PC-9 (cell line): ENCODE measurements at regions not wholly inside any gene's neighbourhood (a gene's known extent, or its start where the extent isn't known, plus 50 kb on each side); places are given as distances from the start of the nearest gene placed in this dataset.

Source experiments
- BruUV-seq: library from RNA; stranded (reverse); fragments of 400-500 nt; replicated peaks from 2 replicates; lab custom pipeline; 2021; lab: Mats Ljungman, UMichigan
- CTCF ChIA-PET: fragments of 300-600 bp; sonication (Branson Sonifier 250); formaldehyde crosslinking; loops from one replicate; lab custom pipeline; 2022; ENCODE audit warnings: antibody characterized with exemption; lab: Charles Lee
- POLR2A ChIA-PET: fragments of 300-600 bp; sonication (Branson Sonifier 250); formaldehyde crosslinking; loops from one replicate; lab custom pipeline; 2022; ENCODE audit warnings: antibody characterized with exemption; ENCODE audit not compliant: unreplicated experiment; lab: Charles Lee
- DNase-seq, 2 experiments: peaks; one replicate each; pipeline versions ENCODE4 v3.0.0 to v3.0.0-alpha.2; 2015 to 2022; ENCODE audit warnings: mixed read lengths in 1 of 2
- H2AFZ ChIP-seq: fragments of 200-600 bp; sonication (generic); 2 replicates; pipeline ENCODE4 v1.8.1; 2017; ENCODE audit warnings: antibody characterized with exemption
- H3F3A ChIP-seq: fragments of 200-600 bp; sonication (generic); 2 replicates; pipeline ENCODE4 v1.8.1; 2017; ENCODE audit warnings: antibody characterized with exemption, mild to moderate bottlenecking, low read depth; ENCODE audit not compliant: insufficient read depth
- H3K27ac ChIP-seq: fragments of 200-600 bp; sonication (generic); 2 replicates; pipeline ENCODE4 v1.6.1; 2016; ENCODE audit warnings: mixed run types
- H3K27me3 ChIP-seq: fragments of 200-600 bp; sonication (generic); 2 replicates; pipeline ENCODE4 v1.6.1; 2016; ENCODE audit warnings: low read depth, mixed run types; ENCODE audit not compliant: insufficient read depth
- H3K36me3 ChIP-seq: fragments of 200-600 bp; sonication (generic); 2 replicates; pipeline ENCODE4 v1.6.1; 2016; ENCODE audit warnings: low read depth, mixed run types
- H3K4me1 ChIP-seq: fragments of 200-600 bp; sonication (generic); replicated peaks from 2 replicates; pipeline ENCODE4 v1.6.1; 2016; ENCODE audit warnings: mixed run types; ENCODE audit not compliant: insufficient read depth
- H3K4me2 ChIP-seq: fragments of 200-600 bp; sonication (generic); 2 replicates; pipeline ENCODE4 v1.6.1; 2017; ENCODE audit warnings: mixed run types
- H3K4me3 ChIP-seq: fragments of 200-600 bp; sonication (generic); 2 replicates; pipeline ENCODE4 v1.6.1; 2016; ENCODE audit warnings: mixed run types
- H3K79me2 ChIP-seq: fragments of 200-600 bp; sonication (generic); 2 replicates; pipeline ENCODE4 v1.6.1; 2017; ENCODE audit warnings: low read depth, mixed run types
- H3K9me2 ChIP-seq: fragments of 200-600 bp; sonication (generic); 2 replicates; pipeline ENCODE4 v1.8.1; 2017; ENCODE audit warnings: mild to moderate bottlenecking; ENCODE audit not compliant: insufficient read depth
- H3K9me3 ChIP-seq: fragments of 200-600 bp; sonication (generic); 2 replicates; pipeline ENCODE4 v1.8.1; 2016; ENCODE audit warnings: low read depth; ENCODE audit not compliant: insufficient read depth
- H4K20me1 ChIP-seq: fragments of 200-600 bp; sonication (generic); 2 replicates; pipeline ENCODE4 v1.8.1; 2017; ENCODE audit not compliant: insufficient read depth
- EZH2 ChIP-seq: fragments of 200-600 bp; sonication (generic); IDR thresholded peaks from 2 replicates; pipeline ENCODE4 v1.8.0; 2017; ENCODE audit warnings: antibody characterized with exemption, low read depth
- intact Hi-C: fragments of 100-400 bp; cut with micrococcal nuclease; formaldehyde crosslinking; loops from one replicate; pipeline ENCODE4 v1.10.0; 2022; ENCODE audit not compliant: unreplicated experiment
- TF ChIP-seq, protein P1 (sequence below): fragments of 200-600 bp; sonication (generic); conservative IDR thresholded peaks from 2 replicates; pipeline ENCODE4 v1.6.1; 2017; ENCODE audit warnings: mixed run types, antibody characterized with exemption, mild to moderate bottlenecking, moderate library complexity

GRCh38 chr16:79325226-79325945 lies 275.2 kb downstream of the MAF start:
- Histone ChIP-seq H3K36me3 (no peaks in the 10 kb centered on the region), H3K4me3 (no peak overlapping the region), H3K27ac (no peak overlapping the region), H3K9me2 (no peaks in the 10 kb centered on the region), H3K79me2 (no peaks in the 10 kb centered on the region), H3K9me3 (no peaks in the 10 kb centered on the region), H3K4me1 (no peaks in the 10 kb centered on the region), H3K27me3 (peaks cover 74% of the 10 kb centered on the region), H4K20me1 (no peaks in the 10 kb centered on the region), H2AFZ (no peak overlapping the region), H3K4me2 (no peak overlapping the region), H3F3A (no peaks in the 10 kb centered on the region)
- intact Hi-C loops, result no loop called here
- DNase-seq, result no peak
- BruUV-seq, result no TSS peak
- ChIA-PET POLR2A (no interaction called here), CTCF (no interaction called here)
- TF ChIP-seq EZH2, result no peak
- TF ChIP-seq, protein P1, sequence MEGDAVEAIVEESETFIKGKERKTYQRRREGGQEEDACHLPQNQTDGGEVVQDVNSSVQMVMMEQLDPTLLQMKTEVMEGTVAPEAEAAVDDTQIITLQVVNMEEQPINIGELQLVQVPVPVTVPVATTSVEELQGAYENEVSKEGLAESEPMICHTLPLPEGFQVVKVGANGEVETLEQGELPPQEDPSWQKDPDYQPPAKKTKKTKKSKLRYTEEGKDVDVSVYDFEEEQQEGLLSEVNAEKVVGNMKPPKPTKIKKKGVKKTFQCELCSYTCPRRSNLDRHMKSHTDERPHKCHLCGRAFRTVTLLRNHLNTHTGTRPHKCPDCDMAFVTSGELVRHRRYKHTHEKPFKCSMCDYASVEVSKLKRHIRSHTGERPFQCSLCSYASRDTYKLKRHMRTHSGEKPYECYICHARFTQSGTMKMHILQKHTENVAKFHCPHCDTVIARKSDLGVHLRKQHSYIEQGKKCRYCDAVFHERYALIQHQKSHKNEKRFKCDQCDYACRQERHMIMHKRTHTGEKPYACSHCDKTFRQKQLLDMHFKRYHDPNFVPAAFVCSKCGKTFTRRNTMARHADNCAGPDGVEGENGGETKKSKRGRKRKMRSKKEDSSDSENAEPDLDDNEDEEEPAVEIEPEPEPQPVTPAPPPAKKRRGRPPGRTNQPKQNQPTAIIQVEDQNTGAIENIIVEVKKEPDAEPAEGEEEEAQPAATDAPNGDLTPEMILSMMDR, result no peak

- Histone ChIP-seq H3K27me3 (peaks cover 60% of the 10 kb centered on the region), H3K36me3 (no peaks in the 10 kb centered on the region), H3F3A (no peaks in the 10 kb centered on the region), H4K20me1 (no peaks in the 10 kb centered on the region), H3K9me3 (no peaks in the 10 kb centered on the region), H3K27ac (no peak overlapping the region), H3K79me2 (no peaks in the 10 kb centered on the region), H3K4me1 (no peaks in the 10 kb centered on the region), H3K9me2 (no peaks in the 10 kb centered on the region), H3K4me2 (no peak overlapping the region), H3K4me3 (no peak overlapping the region), H2AFZ (no peak overlapping the region)
- TF ChIP-seq, protein P1, result no peak
- TF ChIP-seq EZH2, result no peak
- intact Hi-C loops, result no loop called here
- DNase-seq, result no peak
- CTCF ChIA-PET, result no interaction called here
- POLR2A ChIA-PET, result no interaction called here
- no TSS peak for BruUV-seq
Measured at GRCh38 chr16:79320956-79321355, 279.6 kb downstream of the MAF start.

- Histone ChIP-seq H4K20me1 (no peaks in the 10 kb centered on the region), H3K36me3 (no peaks in the 10 kb centered on the region), H3K4me3 (no peak overlapping the region), H3K4me2 (no peak overlapping the region), H3K27ac (no peak overlapping the region), H3K4me1 (no peaks in the 10 kb centered on the region), H3K27me3 (peaks cover 51% of the 10 kb centered on the region), H3F3A (no peaks in the 10 kb centered on the region), H2AFZ (no peak overlapping the region), H3K9me2 (no peaks in the 10 kb centered on the region), H3K9me3 (no peaks in the 10 kb centered on the region), H3K79me2 (no peaks in the 10 kb centered on the region)
- DNase-seq, result no peak
- CTCF ChIA-PET, result no interaction called here
- POLR2A ChIA-PET, result no interaction called here
- TF ChIP-seq EZH2, result no peak
- TF ChIP-seq, protein P1, result no peak
- intact Hi-C loops, result no loop called here
- no TSS peak for BruUV-seq
Measured at GRCh38 chr16:79318143-79318899, 282.2 kb downstream of the MAF start.
